Right atrium auricular region (tissue), 2 donors: ENCODE measurements at regions not wholly inside any gene's neighbourhood (a gene's known extent, or its start where the extent isn't known, plus 50 kb on each side); places are given as distances from the start of the nearest gene placed in this dataset.
"Not testable (repeated sequence)": the region's sequence is repeated elsewhere in the genome, so short reads cannot be mapped to it uniquely, and the experiment has no call there.

Source experiments
- DNase-seq: peaks from one replicate; pipeline ENCODE4 v3.0.0-alpha.2; 2019; ENCODE audit warnings: low spot score
- H3K27ac ChIP-seq, 2 donors: fragments of 200-600 bp; sonication (generic); 1 replicate in 1 of 2; 2 replicates in 1 of 2; pipeline ENCODE4 v1.5.1; 2016 to 2019
- H3K27me3 ChIP-seq, 2 donors: fragments of 200-600 bp; sonication (generic); one replicate each; pipeline versions ENCODE4 v1.5.1 to v1.6.0; 2017 to 2019
- H3K36me3 ChIP-seq: fragments of 200-600 bp; sonication (generic); one replicate; pipeline ENCODE4 v1.5.1; 2016
- H3K4me1 ChIP-seq, 2 donors: fragments of 200-600 bp; sonication (generic); one replicate each; pipeline versions ENCODE4 v1.5.1 to v1.6.0; 2017 to 2019
- H3K4me3 ChIP-seq, 2 donors: fragments of 200-600 bp; sonication (generic); 1 replicate in 1 of 2; 2 replicates in 1 of 2; pipeline ENCODE4 v1.5.1; 2017 to 2019; ENCODE audit warnings: mild to moderate bottlenecking in 1 of 2, moderate library complexity in 1 of 2
- H3K9me3 ChIP-seq, 2 donors: fragments of 200-600 bp; sonication (generic); one replicate each; pipeline ENCODE4 v1.5.1; 2019
- TF ChIP-seq, protein P1 (sequence below), 2 donors: fragments of 200-600 bp; sonication (generic); IDR thresholded peaks; one replicate each; pipeline ENCODE4 v1.5.1; 2019; ENCODE audit warnings: antibody characterized with exemption in 2 of 2

DNA sequence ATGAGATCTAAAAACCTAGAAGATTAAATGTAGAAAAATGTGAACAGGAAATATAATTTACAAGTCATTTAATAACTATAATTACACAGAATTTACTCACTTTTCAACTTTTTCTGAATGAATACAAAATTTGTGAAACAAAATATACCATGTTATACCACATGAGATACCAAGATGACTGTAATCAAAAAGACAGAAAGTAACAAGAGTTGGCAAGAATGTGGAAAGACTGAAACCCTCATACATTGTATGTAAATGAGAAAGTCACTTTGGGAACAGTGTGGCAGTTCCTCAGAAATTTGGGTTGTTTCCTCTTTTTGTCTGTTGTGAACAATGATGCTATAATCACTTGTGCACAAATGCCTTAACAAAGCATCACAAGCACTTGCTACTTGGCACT lies 145.4 kb upstream of the ZNF804A start:
- TF ChIP-seq, protein P1, sequence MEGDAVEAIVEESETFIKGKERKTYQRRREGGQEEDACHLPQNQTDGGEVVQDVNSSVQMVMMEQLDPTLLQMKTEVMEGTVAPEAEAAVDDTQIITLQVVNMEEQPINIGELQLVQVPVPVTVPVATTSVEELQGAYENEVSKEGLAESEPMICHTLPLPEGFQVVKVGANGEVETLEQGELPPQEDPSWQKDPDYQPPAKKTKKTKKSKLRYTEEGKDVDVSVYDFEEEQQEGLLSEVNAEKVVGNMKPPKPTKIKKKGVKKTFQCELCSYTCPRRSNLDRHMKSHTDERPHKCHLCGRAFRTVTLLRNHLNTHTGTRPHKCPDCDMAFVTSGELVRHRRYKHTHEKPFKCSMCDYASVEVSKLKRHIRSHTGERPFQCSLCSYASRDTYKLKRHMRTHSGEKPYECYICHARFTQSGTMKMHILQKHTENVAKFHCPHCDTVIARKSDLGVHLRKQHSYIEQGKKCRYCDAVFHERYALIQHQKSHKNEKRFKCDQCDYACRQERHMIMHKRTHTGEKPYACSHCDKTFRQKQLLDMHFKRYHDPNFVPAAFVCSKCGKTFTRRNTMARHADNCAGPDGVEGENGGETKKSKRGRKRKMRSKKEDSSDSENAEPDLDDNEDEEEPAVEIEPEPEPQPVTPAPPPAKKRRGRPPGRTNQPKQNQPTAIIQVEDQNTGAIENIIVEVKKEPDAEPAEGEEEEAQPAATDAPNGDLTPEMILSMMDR (IDR thresholded peaks at IDR 0.05): no peak
- Histone ChIP-seq H3K36me3 (no peaks in the 10 kb centered on the region), H3K27me3 (no peaks in the 10 kb centered on the region), H3K27ac (no peak overlapping the region), H3K9me3 (no peaks in the 10 kb centered on the region), H3K4me3 (no peak overlapping the region), H3K4me1 (no peaks in the 10 kb centered on the region)
- DNase-seq: no peak

DNA sequence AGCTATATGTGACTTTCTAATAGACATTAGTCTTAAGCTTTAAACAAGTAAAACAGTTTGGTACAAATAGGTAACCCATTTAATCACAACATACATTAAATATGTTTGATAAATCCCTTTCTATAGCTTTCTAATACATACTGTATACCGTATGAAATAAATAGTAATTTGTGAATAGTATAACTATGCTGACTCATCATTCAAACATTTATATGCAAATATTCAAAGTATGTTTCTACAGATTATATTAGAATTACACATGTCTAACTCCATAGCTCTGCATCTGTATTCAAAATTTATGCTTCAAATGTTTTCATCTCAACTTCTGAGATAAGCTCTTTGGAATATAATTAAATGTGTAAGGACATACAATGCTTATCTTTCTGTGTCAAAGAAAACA lies 142.7 kb upstream of the ZNF804A start:
- no peaks in the 10 kb centered on the region for H3K27me3 ChIP-seq
- H3K27ac ChIP-seq: no peak overlapping the region
- H3K36me3 ChIP-seq: no peaks in the 10 kb centered on the region
- TF ChIP-seq, protein P1 (IDR thresholded peaks at IDR 0.05): no peak
- no peak overlapping the region for H3K4me3 ChIP-seq
- H3K4me1 ChIP-seq: no peaks in the 10 kb centered on the region
- no peaks in the 10 kb centered on the region for H3K9me3 ChIP-seq
- DNase-seq: no peak

DNA sequence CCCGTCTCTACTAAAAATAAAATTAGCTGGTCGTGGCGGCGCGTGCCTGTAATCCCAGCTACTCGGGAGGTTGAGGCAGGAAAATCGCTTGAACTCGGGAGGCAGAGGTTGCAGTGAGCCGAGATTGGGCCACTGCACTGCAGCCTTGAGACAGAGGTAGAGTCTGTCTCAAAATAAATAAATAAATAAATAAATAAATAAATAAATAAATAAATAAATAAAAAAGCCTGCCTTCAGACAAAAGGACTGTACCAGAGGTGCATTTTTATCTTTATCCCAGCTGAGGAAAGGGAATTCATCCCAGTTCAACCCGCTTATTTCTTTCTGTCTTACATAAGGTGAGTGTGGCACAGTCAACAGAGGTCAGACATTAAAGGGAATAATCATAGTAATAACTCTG lies 141.6 kb upstream of the ZNF804A start:
- not testable (repeated sequence) for H3K36me3 ChIP-seq, DNase-seq, H3K4me3 ChIP-seq, H3K4me1 ChIP-seq, H3K27me3 ChIP-seq, H3K9me3 ChIP-seq, H3K27ac ChIP-seq

DNA sequence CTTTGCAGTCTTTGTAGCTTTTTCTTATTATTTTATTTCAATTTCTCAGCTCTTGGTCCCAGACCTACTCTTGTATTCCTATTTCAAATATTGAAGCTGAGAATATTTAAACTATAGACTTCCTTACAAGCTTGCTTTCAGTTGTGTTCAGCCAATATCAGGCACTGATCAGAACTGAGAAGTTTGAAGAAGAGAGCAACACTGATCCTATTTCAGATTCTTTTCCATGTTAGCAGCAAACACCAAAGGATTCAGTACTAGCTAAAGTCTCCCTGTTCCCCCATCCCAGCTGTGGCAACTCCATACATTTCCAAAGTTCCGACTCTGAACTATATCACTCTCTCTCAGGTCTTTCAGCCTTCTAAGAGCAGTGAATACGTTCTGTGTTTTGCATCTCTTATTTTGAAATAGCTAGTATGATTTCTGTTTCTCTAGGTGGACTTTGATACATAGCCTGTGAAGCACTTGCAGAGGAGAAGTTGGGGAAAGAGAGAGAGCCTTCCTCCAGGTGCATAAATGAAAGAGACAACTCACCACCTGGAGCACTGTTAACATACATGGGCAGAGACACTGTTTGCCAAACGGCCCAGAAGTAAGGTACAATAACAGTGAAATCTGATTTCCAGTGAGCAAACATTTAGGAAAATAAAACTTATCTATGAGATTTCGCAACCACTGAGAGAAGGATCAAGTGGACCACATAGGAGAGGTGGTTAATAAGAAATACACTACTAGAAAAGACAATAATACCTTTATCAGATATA lies 135.0 kb upstream of the ZNF804A start:
- no peak overlapping the region for H3K4me3 ChIP-seq
- H3K27me3 ChIP-seq: no peaks in the 10 kb centered on the region
- TF ChIP-seq, protein P1 (IDR thresholded peaks at IDR 0.05): no peak
- H3K4me1 ChIP-seq: no peaks in the 10 kb centered on the region
- DNase-seq: no peak
- H3K27ac ChIP-seq: no peak overlapping the region
- peaks cover 0 to 4% of the 10 kb centered on the region in 2 donors for H3K9me3 ChIP-seq
- no peaks in the 10 kb centered on the region for H3K36me3 ChIP-seq

DNA sequence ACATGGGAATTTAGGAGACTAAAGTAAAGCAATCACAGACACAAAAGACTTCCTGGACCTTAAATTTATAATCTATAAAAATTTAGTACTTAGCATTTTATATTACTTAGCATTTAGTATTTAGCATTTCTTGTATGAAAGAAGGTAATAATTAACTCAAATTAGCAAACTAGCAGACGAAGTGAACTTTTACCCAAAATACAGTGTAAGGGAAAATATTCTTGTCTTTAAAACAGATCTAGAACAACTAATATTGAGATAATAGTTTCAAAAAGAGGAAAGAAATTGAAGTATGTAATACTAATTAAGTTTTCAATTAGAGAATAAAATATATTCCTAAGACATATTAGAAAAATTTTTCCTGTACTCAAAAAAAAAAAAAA lies 134.5 kb upstream of the ZNF804A start:
- no peak overlapping the region for H3K4me3 ChIP-seq
- H3K27me3 ChIP-seq: no peaks in the 10 kb centered on the region
- H3K36me3 ChIP-seq: no peaks in the 10 kb centered on the region
- TF ChIP-seq, protein P1 (IDR thresholded peaks at IDR 0.05): no peak
- no peak for DNase-seq
- peaks cover 0 to 4% of the 10 kb centered on the region in 2 donors for H3K9me3 ChIP-seq
- H3K27ac ChIP-seq: no peak overlapping the region
- no peaks in the 10 kb centered on the region for H3K4me1 ChIP-seq

DNA sequence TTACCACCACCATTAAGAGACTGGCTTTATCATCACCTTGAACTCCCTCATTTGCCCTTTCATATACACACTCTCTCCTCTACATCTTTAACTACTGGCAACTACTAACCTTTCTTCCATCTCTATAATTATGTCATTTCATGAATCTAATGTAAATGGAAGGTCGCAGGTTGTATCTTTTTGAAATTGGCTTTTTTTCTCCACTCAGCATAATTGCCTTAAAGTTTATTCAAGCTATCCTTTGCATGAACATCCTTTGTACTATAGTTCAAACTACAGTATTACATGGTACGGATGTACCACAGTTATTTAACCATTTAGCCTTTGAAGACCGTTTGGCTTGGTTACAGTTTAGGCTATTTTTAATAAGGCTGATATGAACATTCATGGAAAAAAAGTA lies 129.5 kb upstream of the ZNF804A start:
- Histone ChIP-seq H3K4me3 (no peak overlapping the region), H3K36me3 (no peaks in the 10 kb centered on the region), H3K27ac (no peak overlapping the region), H3K9me3 (peaks cover 0 to 4% of the 10 kb centered on the region in 2 donors), H3K4me1 (no peaks in the 10 kb centered on the region), H3K27me3 (no peaks in the 10 kb centered on the region)
- DNase-seq: no peak
- TF ChIP-seq, protein P1 (IDR thresholded peaks at IDR 0.05): no peak
